ENCODE measurements at regions not wholly inside any gene's neighbourhood (a gene's known extent, or its start where the extent isn't known, plus 50 kb on each side); places are given as distances from the start of the nearest gene placed in this dataset.

DNA sequence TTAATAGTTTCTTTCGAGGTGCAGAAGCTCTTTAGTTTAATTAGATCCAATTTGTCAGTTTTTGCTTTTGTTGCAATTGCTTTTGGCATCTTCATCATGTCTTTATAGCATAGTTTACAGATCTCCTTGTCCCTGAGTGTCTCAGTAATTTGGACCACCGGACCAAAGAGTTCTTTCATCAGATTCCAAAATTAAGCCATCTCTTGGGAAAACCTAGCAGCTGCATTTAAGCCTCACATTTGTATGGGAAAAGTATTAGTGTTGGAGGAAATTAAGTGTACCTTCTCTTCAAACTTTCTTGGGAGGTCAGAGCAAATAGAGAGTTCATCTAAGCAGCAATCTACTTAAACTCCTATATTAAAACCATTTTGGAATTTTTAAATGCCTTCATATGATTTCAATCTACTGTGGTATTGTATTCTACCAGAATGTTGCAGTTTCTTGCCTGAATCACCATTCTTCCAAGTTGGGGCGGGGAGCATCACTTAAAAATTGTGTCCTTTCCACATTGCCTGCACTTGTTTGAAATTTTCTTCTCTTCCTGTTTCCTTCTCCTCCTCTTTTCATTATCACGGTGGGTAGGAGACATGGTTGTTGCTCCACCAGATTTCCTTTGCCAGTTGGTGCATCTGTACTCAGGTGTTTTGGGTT lies 97.3 kb upstream of the DAB2 start:
- no peaks in the 10 kb centered on the region for H3F3A ChIP-seq (ENCODE audit: low read depth)
- TF ChIP-seq EZH2phosphoT487 (IDR thresholded peaks at IDR 0.05; ENCODE audit: borderline replicate concordance): no peak
- TF ChIP-seq, protein P1, sequence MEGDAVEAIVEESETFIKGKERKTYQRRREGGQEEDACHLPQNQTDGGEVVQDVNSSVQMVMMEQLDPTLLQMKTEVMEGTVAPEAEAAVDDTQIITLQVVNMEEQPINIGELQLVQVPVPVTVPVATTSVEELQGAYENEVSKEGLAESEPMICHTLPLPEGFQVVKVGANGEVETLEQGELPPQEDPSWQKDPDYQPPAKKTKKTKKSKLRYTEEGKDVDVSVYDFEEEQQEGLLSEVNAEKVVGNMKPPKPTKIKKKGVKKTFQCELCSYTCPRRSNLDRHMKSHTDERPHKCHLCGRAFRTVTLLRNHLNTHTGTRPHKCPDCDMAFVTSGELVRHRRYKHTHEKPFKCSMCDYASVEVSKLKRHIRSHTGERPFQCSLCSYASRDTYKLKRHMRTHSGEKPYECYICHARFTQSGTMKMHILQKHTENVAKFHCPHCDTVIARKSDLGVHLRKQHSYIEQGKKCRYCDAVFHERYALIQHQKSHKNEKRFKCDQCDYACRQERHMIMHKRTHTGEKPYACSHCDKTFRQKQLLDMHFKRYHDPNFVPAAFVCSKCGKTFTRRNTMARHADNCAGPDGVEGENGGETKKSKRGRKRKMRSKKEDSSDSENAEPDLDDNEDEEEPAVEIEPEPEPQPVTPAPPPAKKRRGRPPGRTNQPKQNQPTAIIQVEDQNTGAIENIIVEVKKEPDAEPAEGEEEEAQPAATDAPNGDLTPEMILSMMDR (conservative IDR thresholded peaks at IDR 0.05; ENCODE audit: low read length): no peak
- H3K9ac ChIP-seq (ENCODE audit: low read depth, low read length, poor library complexity, severe bottlenecking): no peak overlapping the region

DNA sequence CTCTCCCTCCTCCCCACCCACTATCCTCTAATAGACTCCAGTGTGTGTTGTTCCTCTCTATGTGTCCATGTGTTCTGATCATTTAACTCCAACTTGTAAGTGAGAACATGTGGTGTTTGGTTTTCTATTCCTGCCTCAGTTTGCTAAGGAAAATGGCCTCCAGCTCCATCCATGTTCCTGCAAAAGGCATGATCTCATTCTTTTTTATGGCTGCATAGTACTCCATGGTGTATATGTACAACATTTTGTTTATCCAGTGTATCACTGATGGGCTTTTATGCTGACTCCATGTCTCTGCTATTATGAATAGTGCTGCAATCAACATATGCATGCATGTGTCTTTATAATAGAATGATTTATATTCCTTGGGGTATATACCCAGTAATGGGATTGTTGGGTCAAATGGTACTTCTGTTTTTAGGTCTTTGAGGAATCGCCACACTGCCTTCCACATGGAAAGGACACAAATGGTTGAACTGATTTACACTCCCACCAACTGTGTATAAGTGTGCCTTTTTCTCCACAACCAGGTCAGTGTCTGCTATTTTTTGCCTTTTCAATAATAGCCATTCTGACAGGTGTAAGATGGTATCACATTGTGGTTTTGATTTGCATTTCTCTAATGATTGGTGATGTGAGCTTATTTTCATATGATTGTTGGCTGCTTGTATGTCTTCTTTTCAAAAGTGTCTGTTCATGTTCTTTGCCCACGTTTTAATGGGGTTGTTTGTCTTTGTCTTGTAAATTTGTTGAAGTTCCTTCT lies 96.5 kb upstream of the DAB2 start:
- no peak overlapping the region for H2AFZ ChIP-seq (ENCODE audit: low read length)
- no peak overlapping the region for H3K4me3 ChIP-seq (ENCODE audit: low read length, poor library complexity, severe bottlenecking)
- H3K36me3 ChIP-seq (ENCODE audit: insufficient read depth, low read length): no peaks in the 10 kb centered on the region
- H3K79me2 ChIP-seq (ENCODE audit: insufficient read depth, low read length): no peaks in the 10 kb centered on the region
- no peaks in the 10 kb centered on the region for H3F3A ChIP-seq (ENCODE audit: low read depth)
- H3K27me3 ChIP-seq (ENCODE audit: insufficient read depth, low read length, poor library complexity, severe bottlenecking): no peaks in the 10 kb centered on the region
- H3K4me2 ChIP-seq (ENCODE audit: low read depth, low read length, poor library complexity, severe bottlenecking): no peak overlapping the region
- TF ChIP-seq, protein P1 (conservative IDR thresholded peaks at IDR 0.05; ENCODE audit: low read length): no peak
- no peak for TF ChIP-seq EZH2phosphoT487 (IDR thresholded peaks at IDR 0.05; ENCODE audit: borderline replicate concordance)
- H3K9me3 ChIP-seq (ENCODE audit: insufficient read depth, low read depth, low read length): no peaks in the 10 kb centered on the region
- no peaks in the 10 kb centered on the region for H4K20me1 ChIP-seq (ENCODE audit: insufficient read depth, low read length, poor library complexity, severe bottlenecking)
- no peaks in the 10 kb centered on the region for H3K4me1 ChIP-seq (ENCODE audit: insufficient read depth, low read length, poor library complexity, severe bottlenecking)
- no peaks in the 10 kb centered on the region for H3K9me2 ChIP-seq (replicated peaks; ENCODE audit: low read depth, low read length)
- H3K9ac ChIP-seq (ENCODE audit: low read depth, low read length, poor library complexity, severe bottlenecking): no peak overlapping the region

More for the DNA sequence above, 97.3 kb upstream of the DAB2 start:
- Histone ChIP-seq H3K27me3 (ENCODE audit: insufficient read depth, low read length, poor library complexity, severe bottlenecking) (no peaks in the 10 kb centered on the region), H3K79me2 (ENCODE audit: insufficient read depth, low read length) (no peaks in the 10 kb centered on the region), H3K4me2 (ENCODE audit: low read depth, low read length, poor library complexity, severe bottlenecking) (no peak overlapping the region), H3K4me1 (ENCODE audit: insufficient read depth, low read length, poor library complexity, severe bottlenecking) (no peaks in the 10 kb centered on the region), H3K36me3 (ENCODE audit: insufficient read depth, low read length) (no peaks in the 10 kb centered on the region), H4K20me1 (ENCODE audit: insufficient read depth, low read length, poor library complexity, severe bottlenecking) (no peaks in the 10 kb centered on the region), H3K9me2 (replicated peaks; ENCODE audit: low read depth, low read length) (no peaks in the 10 kb centered on the region), H2AFZ (ENCODE audit: low read length) (no peak overlapping the region), H3K4me3 (ENCODE audit: low read length, poor library complexity, severe bottlenecking) (no peak overlapping the region), H3K9me3 (ENCODE audit: insufficient read depth, low read depth, low read length) (no peaks in the 10 kb centered on the region)

DNA sequence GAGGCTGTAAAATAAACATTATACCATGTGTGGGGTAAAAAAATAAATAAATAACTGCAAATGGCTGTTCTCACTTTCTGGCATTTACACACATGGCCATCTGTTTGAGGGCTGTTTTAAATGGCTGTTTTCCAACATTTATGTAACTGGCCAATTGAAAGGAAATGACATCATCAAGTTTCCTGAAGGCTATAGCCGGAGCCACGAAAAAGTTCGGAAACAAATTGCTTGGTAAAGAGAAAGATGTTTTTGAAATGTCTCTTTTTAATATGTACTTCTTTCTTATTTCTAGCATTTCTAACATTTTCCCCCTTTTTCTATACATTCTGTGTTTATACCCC lies 95.4 kb upstream of the DAB2 start:
- no peaks in the 10 kb centered on the region for H3K27me3 ChIP-seq (ENCODE audit: insufficient read depth, low read length, poor library complexity, severe bottlenecking)
- no peaks in the 10 kb centered on the region for H3K36me3 ChIP-seq (ENCODE audit: insufficient read depth, low read length)
- no peak for TF ChIP-seq EZH2phosphoT487 (IDR thresholded peaks at IDR 0.05; ENCODE audit: borderline replicate concordance)
- TF ChIP-seq, protein P1 (conservative IDR thresholded peaks at IDR 0.05; ENCODE audit: low read length): no peak
- no peaks in the 10 kb centered on the region for H3K4me1 ChIP-seq (ENCODE audit: insufficient read depth, low read length, poor library complexity, severe bottlenecking)
- H4K20me1 ChIP-seq (ENCODE audit: insufficient read depth, low read length, poor library complexity, severe bottlenecking): no peaks in the 10 kb centered on the region
- no peaks in the 10 kb centered on the region for H3K9me3 ChIP-seq (ENCODE audit: insufficient read depth, low read depth, low read length)
- H3K4me3 ChIP-seq (ENCODE audit: low read length, poor library complexity, severe bottlenecking): no peak overlapping the region
- no peaks in the 10 kb centered on the region for H3K9me2 ChIP-seq (replicated peaks; ENCODE audit: low read depth, low read length)
- no peaks in the 10 kb centered on the region for H3F3A ChIP-seq (ENCODE audit: low read depth)
- no peak overlapping the region for H3K4me2 ChIP-seq (ENCODE audit: low read depth, low read length, poor library complexity, severe bottlenecking)
- H2AFZ ChIP-seq (ENCODE audit: low read length): no peak overlapping the region
- H3K79me2 ChIP-seq (ENCODE audit: insufficient read depth, low read length): no peaks in the 10 kb centered on the region
- H3K9ac ChIP-seq (ENCODE audit: low read depth, low read length, poor library complexity, severe bottlenecking): no peak overlapping the region

All from Loucy (cell line).